ENCODE measurements at regions not wholly inside any gene's neighbourhood (a gene's known extent, or its start where the extent isn't known, plus 50 kb on each side); places are given as distances from the start of the nearest gene placed in this dataset.

DNA sequence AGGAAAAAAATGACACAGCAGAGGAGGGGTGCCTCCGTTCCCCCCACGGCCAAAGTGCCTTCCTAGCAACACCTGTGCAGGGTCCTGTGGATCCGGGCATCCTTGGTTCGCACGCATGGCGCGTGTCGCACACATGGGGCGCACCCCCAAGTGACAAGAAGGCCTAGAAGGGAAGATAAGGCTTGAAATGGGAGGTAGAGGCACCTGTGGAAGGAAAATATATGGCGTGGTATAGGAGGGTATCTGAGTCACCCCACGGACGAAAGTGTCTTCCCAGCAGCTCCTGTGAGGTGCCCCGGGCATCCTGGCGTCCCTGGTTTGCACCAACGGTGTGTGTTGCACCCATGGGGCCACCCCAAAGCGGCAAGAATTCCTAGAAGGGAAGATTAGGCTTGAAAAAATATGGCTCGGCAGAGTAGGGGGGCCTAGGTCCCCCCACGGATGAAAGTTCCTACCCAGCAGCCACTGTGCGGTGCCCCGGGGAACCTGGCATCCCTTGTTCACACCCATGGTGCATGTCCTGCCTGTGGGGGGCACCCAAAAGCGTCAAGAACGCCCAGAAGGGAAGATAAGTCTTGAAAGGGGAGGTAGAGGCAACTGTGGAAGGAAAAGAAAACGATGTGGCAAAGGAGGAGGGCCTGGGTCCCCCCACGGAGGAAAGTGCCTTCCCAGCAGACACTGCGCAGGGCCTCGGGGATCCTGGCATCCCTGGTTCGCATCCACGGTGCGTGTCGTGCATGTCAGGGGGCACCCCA, 280.0 kb downstream of the ALG10 start:
- in situ Hi-C loops (cut with HindIII; ENCODE audit: extremely low pct_ligation_motif_present, low pct_unique_long_range_greater_than_20kb) (no loop called here), intact Hi-C loops (cut with micrococcal nuclease; ENCODE audit: unreplicated experiment) (no loop called here)
- BruUV-seq (replicated peaks): no TSS peak
- ChIA-PET POLR2A (no interaction called here), CTCF (ENCODE audit: low intra/inter-chr PET ratio, low total read pairs) (no interaction called here)
- DNase-seq (ENCODE audit: low spot score): no peak
- no peak overlapping the region for H3K27ac ChIP-seq (ENCODE audit: extremely low read length, insufficient read depth, low read length)
- H2AFZ ChIP-seq (ENCODE audit: low read length): no peak overlapping the region
- no peak overlapping the region for H3K4me2 ChIP-seq (ENCODE audit: low read depth, low read length)
- no peaks in the 10 kb centered on the region for H4K20me1 ChIP-seq (ENCODE audit: insufficient read depth, low read length)
- H3K9ac ChIP-seq (ENCODE audit: insufficient read depth, low read depth, low read length): no peak overlapping the region
- ATAC-seq: no peak
- no peaks in the 10 kb centered on the region for H3K4me1 ChIP-seq (ENCODE audit: insufficient read depth, low read length)
- TF ChIP-seq NFYB (CRISPR knock-in tag; IDR thresholded peaks at IDR 0.05) (no peak), NFIC (IDR thresholded peaks at IDR 0.05; ENCODE audit: low read length) (no peak), NCOA1 (CRISPR knock-in tag; IDR thresholded peaks at IDR 0.05) (no peak), POLR2AphosphoS2 (IDR thresholded peaks at IDR 0.05; ENCODE audit: low read depth, low read length) (no peak), MXI1 (IDR thresholded peaks at IDR 0.05; ENCODE audit: borderline replicate concordance, low read depth, low read length) (no peak)
- TF ChIP-seq, protein P1, sequence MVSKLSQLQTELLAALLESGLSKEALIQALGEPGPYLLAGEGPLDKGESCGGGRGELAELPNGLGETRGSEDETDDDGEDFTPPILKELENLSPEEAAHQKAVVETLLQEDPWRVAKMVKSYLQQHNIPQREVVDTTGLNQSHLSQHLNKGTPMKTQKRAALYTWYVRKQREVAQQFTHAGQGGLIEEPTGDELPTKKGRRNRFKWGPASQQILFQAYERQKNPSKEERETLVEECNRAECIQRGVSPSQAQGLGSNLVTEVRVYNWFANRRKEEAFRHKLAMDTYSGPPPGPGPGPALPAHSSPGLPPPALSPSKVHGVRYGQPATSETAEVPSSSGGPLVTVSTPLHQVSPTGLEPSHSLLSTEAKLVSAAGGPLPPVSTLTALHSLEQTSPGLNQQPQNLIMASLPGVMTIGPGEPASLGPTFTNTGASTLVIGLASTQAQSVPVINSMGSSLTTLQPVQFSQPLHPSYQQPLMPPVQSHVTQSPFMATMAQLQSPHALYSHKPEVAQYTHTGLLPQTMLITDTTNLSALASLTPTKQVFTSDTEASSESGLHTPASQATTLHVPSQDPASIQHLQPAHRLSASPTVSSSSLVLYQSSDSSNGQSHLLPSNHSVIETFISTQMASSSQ (IDR thresholded peaks at IDR 0.05; ENCODE audit: low read depth): no peak
- TF ChIP-seq, protein P1 (CRISPR knock-in tag; IDR thresholded peaks at IDR 0.05; ENCODE audit: borderline replicate concordance): no peak
- TF ChIP-seq, protein P2, sequence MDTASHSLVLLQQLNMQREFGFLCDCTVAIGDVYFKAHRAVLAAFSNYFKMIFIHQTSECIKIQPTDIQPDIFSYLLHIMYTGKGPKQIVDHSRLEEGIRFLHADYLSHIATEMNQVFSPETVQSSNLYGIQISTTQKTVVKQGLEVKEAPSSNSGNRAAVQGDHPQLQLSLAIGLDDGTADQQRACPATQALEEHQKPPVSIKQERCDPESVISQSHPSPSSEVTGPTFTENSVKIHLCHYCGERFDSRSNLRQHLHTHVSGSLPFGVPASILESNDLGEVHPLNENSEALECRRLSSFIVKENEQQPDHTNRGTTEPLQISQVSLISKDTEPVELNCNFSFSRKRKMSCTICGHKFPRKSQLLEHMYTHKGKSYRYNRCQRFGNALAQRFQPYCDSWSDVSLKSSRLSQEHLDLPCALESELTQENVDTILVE (CRISPR knock-in tag; IDR thresholded peaks at IDR 0.05): no peak
- TF ChIP-seq, protein P3, sequence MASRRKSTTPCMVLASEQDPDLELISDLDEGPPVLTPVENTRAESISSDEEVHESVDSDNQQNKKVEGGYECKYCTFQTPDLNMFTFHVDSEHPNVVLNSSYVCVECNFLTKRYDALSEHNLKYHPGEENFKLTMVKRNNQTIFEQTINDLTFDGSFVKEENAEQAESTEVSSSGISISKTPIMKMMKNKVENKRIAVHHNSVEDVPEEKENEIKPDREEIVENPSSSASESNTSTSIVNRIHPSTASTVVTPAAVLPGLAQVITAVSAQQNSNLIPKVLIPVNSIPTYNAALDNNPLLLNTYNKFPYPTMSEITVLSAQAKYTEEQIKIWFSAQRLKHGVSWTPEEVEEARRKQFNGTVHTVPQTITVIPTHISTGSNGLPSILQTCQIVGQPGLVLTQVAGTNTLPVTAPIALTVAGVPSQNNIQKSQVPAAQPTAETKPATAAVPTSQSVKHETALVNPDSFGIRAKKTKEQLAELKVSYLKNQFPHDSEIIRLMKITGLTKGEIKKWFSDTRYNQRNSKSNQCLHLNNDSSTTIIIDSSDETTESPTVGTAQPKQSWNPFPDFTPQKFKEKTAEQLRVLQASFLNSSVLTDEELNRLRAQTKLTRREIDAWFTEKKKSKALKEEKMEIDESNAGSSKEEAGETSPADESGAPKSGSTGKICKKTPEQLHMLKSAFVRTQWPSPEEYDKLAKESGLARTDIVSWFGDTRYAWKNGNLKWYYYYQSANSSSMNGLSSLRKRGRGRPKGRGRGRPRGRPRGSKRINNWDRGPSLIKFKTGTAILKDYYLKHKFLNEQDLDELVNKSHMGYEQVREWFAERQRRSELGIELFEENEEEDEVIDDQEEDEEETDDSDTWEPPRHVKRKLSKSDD (CRISPR knock-in tag; IDR thresholded peaks at IDR 0.05; ENCODE audit: low read depth): no peak
- H3K27me3 ChIP-seq (ENCODE audit: control insufficient read depth in 1 of 2, insufficient read depth in 2 of 2, low read length in 2 of 2): peaks cover 5 to 23% of the 10 kb centered on the region in 2 experiments; a peak in 3 of 5 replicates
- H3K9me3 ChIP-seq (ENCODE audit: low read length): no peaks in the 10 kb centered on the region
- no peaks in the 10 kb centered on the region for H3K36me3 ChIP-seq (replicated peaks in 1 of 2; ENCODE audit: control insufficient read depth in 1 of 2, insufficient read depth in 2 of 2, low read length in 2 of 2)
- WGBS (ENCODE audit: low lambda C conversion rate): 25% methylated on average over 30 of the region's 30 CpGs
- no peak overlapping the region for H3K4me3 ChIP-seq (replicated peaks in 1 of 3; ENCODE audit: insufficient read depth in 1 of 3, low read depth in 2 of 3, low read length in 3 of 3)
- H3K79me2 ChIP-seq (ENCODE audit: insufficient read depth, low read length): no peaks in the 10 kb centered on the region
- no peak for FAIRE-seq

Measured in HepG2 (cell line).